ENCODE measurements at regions not wholly inside any gene's neighbourhood (a gene's known extent, or its start where the extent isn't known, plus 50 kb on each side); places are given as distances from the start of the nearest gene placed in this dataset.

DNA sequence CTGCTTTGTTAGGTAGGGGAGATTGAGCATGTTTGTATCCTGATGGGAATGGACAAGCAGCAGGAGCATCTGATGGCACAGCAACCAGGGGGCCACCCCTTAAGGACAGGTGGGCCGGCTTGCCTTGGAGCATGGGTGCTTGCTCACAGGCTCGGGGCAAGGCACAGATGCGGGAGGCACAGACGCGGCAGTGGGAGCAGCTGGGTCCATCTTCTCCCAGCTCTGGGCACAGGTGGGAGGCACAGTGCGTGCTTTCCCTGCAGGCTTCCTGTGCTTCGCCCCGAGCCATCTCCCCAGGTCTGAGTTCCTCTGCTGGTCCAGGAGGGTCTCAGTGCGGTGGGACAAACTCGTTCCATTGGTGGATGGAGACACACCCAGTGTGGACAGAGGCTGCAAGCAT lies 73.6 kb upstream of the BHLHE23 start:
- TF ChIP-seq EZH2 (IDR thresholded peaks at IDR 0.05; ENCODE audit: insufficient read depth, poor library complexity, severe bottlenecking) (no peak), EZH2phosphoT487 (IDR thresholded peaks at IDR 0.05; ENCODE audit: insufficient read depth, low read depth) (no peak)
